HG02973 (cell line): ENCODE measurements at regions not wholly inside any gene's neighbourhood (a gene's known extent, or its start where the extent isn't known, plus 50 kb on each side); places are given as distances from the start of the nearest gene placed in this dataset.

Source experiments
- ATAC-seq: cut with Tn5 transposase; IDR thresholded peaks from one replicate; pipeline ENCODE4 v1.9.1; 2021; ENCODE audit warnings: moderate library complexity; ENCODE audit not compliant: unreplicated experiment

DNA sequence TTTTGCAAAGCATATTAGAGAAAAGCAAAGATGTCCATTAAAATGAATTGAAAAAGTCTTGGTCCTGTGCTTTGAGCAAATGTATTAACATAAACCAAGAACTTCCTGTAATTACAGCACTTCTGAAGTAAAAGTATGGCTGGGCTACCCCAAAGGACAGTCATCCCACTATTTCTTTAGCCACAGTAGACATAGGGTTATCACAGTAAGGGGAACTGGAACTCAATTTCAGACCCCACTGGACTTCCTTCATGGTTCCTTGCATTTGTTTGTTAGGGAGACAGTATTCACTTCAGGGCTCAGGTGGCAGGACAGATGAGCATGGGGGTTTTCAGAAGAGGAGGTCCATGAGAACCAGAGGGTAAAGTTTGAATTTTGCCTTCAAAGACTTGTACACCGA, 203.1 kb upstream of the PDE1C start:
- no peak for ATAC-seq

DNA sequence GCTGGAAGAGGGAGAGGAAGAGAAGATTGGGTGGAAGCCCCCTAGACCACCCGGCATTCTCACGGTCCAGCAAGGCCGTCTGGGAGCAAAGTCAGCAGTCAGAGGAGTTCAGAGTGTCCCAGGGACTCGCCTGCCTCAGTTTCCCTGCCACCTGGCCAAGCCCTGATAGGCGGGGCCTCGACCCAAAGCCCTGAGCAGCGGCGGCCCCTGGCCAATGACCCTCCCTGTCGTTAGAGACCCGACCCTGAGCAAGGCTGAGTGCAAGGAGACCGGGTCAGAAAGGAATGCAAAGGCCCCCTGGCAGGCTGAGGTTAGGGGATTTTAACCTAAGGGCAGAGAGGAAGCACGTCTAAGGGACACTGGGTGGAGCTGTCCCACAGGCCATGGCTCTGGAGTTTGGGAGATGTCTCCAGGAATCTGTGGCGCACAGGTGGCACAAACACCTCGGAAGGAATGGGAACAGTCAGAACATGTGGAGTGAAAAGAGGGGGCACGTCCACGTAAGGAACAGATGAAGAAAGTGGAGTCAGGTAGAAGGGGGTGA, 196.8 kb upstream of the PDE1C start:
- no peak for ATAC-seq

- no peak for ATAC-seq
Observed at GRCh38 chr7:32264702-32265284, 194.6 kb upstream of the PDE1C start.

DNA sequence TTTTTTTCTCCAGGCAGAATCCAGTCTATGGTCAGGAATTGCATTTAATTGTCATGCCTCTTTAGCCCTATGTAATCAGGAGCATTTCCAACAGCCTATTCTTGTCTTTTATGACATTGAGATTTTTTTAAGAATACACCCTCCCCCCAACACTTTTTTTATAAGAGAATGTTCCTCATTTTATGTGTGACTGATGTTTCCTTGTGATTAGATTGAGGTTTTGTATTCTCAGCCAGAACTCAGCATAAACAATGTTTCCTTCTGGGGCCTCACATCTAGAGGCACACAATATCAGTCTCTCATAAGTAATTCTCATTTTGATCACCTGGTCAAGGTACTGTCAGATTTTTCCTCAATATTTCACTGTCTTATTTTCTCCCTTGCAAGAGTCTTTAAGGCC, 193.4 kb upstream of the PDE1C start:
- ATAC-seq = no peak

DNA sequence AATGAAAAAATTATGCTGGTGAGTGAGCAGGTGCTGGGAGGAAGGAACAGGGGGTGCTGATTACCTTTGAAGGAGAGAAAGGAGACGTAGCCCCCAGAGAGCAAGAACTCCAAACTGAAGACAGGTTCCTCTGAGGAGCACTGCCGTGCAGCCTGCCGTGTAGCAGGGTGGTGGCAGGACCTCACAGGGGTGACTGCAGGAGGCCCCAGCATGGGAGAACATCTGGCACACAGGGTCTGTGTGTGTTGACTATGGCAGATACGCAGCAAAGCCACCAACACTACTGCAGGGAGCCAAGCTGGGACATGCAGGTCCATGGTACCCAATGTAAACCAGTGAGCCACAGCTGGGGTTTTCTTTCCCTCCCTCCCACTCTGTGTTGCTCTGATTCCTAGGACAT, 192.1 kb upstream of the PDE1C start:
- ATAC-seq = no peak

DNA sequence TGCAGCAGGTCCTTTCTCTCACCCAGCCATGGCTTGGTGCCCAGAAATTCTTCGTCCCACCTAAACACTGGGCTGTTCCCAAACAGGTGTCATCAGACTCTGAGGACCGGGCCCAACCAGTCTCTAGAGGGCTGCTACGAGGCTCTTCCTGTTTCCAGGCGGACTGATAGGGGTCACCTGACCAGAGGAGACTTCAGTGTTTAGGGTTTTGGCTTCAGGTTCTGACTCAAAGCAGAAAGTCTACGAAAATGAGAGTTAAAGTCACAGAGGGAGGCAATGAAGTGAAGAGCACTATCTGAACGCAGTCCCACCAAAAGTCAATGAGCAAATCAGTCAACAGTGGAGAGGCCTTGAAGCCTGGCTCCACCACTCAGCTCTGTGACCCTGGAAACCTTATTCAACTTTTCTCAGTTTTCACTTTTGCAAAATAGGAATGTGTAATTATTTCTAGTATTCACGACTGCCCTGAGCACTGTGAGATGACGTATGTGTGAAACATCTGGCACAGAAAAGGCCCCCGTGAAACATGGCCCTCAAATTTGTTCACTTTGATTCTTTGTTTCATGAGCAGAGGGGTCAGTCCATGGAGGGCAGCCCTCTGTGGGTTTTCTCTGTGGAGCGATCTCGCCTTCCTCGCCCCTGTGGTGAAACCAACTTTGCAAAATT, 189.9 kb upstream of the PDE1C start:
- peak; percentile 93 for ATAC-seq

DNA sequence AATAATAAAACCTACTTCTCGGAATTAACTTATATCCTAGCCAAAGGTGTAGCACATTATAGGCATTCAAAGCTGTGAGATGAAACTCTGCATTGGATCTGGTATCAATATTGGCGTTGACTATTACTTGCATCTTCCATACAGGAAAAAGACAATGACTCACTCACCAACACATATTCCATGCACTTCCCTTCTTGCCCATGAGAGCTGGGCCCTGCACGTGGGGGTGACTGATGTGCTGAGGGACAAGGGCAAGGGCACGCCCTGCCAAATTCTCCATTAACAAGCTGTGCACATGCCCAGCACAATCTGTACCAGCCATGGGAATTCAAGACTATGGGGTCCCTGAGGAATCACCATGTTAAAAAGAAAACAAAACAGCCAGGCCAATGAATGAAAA, 188.1 kb upstream of the PDE1C start:
- ATAC-seq = no peak

- ATAC-seq = no peak
Observed at GRCh38 chr7:32257621-32258020, 187.4 kb upstream of the PDE1C start.

GRCh38 chr7:32256811-32257210, 186.6 kb upstream of the PDE1C start:
- ATAC-seq = no peak

- ATAC-seq = no peak
Observed at GRCh38 chr7:32256376-32256775, 186.2 kb upstream of the PDE1C start.

- ATAC-seq = no peak
Observed at GRCh38 chr7:32255036-32255435, 184.8 kb upstream of the PDE1C start.

- no peak for ATAC-seq
Observed at GRCh38 chr7:32253299-32253698, 183.1 kb upstream of the PDE1C start.

- ATAC-seq = no peak
Observed at GRCh38 chr7:32251659-32252058, 181.5 kb upstream of the PDE1C start.

GRCh38 chr7:32250471-32251260, 180.5 kb upstream of the PDE1C start:
- ATAC-seq = no peak

- ATAC-seq = no peak
Observed at GRCh38 chr7:32250003-32250402, 179.8 kb upstream of the PDE1C start.

- ATAC-seq = no peak
Observed at GRCh38 chr7:32248522-32248921, 178.3 kb upstream of the PDE1C start.

DNA sequence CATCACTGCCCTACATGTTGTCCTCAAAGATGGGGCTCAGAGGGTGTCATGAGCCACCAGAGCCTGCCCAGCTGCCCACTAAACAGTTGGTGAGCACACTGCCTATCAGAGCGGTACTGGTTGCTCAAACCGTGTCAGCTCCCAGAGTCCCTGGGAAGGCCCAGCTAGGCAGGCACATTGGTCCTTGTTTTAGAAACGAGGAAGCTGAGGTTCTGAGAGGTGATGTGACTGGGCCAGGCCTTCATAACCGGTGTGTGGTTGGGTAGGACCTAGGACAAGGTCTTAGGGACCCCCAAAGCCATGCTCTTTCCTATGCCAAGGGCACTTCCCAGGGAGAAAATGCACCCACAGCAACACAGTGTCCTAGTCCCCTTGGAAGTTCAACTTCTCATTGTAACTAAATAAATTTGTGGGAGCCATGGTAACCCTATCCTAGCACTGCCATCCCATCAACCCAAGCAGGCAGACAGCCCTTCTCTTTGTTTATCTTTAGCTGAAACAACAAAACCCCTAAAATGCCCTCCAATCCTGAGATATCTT, 174.7 kb upstream of the PDE1C start:
- no peak for ATAC-seq

DNA sequence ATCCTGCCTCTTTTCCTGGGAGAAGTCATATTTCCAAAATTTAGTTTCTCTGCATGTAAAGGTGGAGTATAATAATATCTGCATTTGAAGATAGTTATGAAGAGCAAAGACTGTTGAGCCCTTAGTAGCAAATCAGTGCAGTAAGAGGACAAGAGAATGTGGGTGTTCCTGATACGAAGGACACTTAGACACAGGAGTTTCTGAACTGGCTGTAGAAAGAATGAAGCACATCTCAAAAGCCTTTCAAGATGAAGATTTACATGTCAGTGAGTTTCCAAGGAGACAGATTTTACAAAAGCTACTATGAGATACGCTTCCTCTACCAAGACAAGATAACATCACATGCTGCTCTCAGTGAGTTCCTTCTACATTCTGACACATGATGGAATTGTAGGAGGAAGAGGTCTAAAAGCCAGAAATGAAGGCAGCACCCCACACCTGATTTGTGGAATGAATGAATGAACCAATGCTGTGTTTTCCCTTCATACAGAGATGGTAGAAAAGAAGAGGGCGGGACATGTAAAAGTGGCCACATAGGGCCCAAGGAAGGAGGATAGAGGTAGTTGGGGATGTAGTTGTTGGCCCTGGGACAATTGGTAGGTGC, 173.6 kb upstream of the PDE1C start:
- no peak for ATAC-seq

DNA sequence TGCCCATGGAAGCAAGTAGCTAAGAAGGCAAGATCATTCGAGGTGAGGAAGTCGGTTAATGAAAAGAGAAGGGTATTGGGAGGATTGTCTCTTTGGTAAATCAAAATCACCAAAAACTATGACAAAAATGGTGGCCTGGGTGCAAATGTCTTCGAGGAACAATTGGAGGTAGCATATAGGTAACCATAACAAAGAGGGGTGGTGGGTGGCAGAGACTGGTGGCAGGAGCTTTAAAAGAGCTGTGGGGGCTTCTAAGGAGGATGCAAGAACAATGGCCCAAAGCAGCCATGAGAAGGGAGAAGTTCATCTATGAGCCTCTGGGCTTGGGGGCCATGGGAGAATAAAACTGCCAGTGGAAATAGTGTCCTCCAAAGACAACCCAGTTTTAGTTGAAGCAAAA, 172.2 kb upstream of the PDE1C start:
- ATAC-seq = no peak

DNA sequence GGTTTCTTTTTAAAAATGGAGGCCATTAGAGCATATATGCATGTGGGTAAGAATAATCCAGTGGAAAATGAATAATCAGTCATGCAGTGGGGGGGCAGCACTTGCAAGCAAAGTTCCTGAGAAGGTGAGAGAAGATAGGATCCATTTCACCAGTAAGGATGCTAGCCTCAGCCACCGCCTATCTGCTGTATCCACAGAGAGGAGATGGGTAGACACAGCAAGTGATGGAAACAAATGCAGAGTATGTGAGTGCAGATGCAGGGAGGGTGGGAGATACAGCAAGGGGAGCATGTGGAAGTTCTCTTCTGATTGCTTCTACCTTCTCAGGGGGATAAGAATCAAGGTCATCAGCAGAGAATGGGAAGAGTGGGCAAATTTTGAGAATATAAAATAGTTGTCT, 171.4 kb upstream of the PDE1C start:
- ATAC-seq = no peak

- no peak for ATAC-seq
Observed at GRCh38 chr7:32239764-32240163, 169.6 kb upstream of the PDE1C start.
